ENCODE measurements at regions not wholly inside any gene's neighbourhood (a gene's known extent, or its start where the extent isn't known, plus 50 kb on each side); places are given as distances from the start of the nearest gene placed in this dataset.

DNA sequence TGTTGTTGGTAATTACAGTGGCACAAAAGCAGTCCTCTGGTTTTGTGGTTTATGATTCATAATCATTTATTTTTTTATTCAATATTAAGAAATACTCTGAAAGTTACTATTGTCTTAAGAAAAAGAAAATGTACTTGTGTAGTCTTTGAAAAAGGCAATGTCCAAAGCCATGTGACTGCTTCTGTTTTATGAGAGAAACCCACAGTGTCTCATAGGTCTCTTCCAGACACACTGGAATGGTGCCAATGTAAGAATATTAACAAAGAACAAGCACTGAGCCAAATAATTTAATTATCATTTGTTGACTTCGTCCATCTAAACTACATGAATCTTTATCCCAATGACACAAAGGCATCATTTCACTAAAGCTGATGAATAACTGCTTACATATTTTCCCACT lies 62.5 kb downstream of the RPRM start:
- Mint-ChIP-seq H3K9me3 (no peaks in the 10 kb centered on the region), H3K27ac (no peak overlapping the region), H3K4me1 (peaks cover 4% of the 10 kb centered on the region; the same call in 2 of the 3 replicates), H3K4me3 (no peak overlapping the region), H3K36me3 (ENCODE audit: low read depth) (no peaks in the 10 kb centered on the region), H3K27me3 (ENCODE audit: insufficient read depth, low read depth, poor library complexity) (peaks cover 2% of the 10 kb centered on the region)
- H3K36me3 ChIP-seq (ENCODE audit: insufficient read depth) = no peaks in the 10 kb centered on the region
- H3K4me1 ChIP-seq (ENCODE audit: insufficient read depth) = no peaks in the 10 kb centered on the region
- no peaks in the 10 kb centered on the region for H3F3A ChIP-seq (replicated peaks; ENCODE audit: low read depth)
- H3K27me3 ChIP-seq (ENCODE audit: insufficient read depth) = no peaks in the 10 kb centered on the region
- DNase-seq (ENCODE audit: low spot score) (no peak), ATAC-seq (no peak)
- no peak overlapping the region for H3K4me3 ChIP-seq
- no peaks in the 10 kb centered on the region for H3K9me2 ChIP-seq (ENCODE audit: insufficient read depth)
- no peak overlapping the region for H3K4me2 ChIP-seq
- no peaks in the 10 kb centered on the region for H4K20me1 ChIP-seq (replicated peaks; ENCODE audit: insufficient read depth)
- no peak overlapping the region for H2AFZ ChIP-seq
- H3K27ac ChIP-seq (ENCODE audit: low read depth) = no peak overlapping the region
- H3K79me2 ChIP-seq (replicated peaks; ENCODE audit: insufficient read depth) = no peaks in the 10 kb centered on the region
- TF ChIP-seq, protein P1, sequence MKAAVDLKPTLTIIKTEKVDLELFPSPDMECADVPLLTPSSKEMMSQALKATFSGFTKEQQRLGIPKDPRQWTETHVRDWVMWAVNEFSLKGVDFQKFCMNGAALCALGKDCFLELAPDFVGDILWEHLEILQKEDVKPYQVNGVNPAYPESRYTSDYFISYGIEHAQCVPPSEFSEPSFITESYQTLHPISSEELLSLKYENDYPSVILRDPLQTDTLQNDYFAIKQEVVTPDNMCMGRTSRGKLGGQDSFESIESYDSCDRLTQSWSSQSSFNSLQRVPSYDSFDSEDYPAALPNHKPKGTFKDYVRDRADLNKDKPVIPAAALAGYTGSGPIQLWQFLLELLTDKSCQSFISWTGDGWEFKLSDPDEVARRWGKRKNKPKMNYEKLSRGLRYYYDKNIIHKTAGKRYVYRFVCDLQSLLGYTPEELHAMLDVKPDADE (IDR thresholded peaks at IDR 0.05) = no peak
- TF ChIP-seq ZNF114 (CRISPR knock-in tag; IDR thresholded peaks at IDR 0.05) (no peak), EZH2 (IDR thresholded peaks at IDR 0.05; ENCODE audit: low read depth, unreplicated experiment) (no peak), CTCF (conservative IDR thresholded peaks at IDR 0.05; ENCODE audit: low read depth in 2 of 2) (no peak), NANOG (IDR thresholded peaks at IDR 0.05; ENCODE audit: borderline replicate concordance) (no peak)
- TF ChIP-seq, protein P2, sequence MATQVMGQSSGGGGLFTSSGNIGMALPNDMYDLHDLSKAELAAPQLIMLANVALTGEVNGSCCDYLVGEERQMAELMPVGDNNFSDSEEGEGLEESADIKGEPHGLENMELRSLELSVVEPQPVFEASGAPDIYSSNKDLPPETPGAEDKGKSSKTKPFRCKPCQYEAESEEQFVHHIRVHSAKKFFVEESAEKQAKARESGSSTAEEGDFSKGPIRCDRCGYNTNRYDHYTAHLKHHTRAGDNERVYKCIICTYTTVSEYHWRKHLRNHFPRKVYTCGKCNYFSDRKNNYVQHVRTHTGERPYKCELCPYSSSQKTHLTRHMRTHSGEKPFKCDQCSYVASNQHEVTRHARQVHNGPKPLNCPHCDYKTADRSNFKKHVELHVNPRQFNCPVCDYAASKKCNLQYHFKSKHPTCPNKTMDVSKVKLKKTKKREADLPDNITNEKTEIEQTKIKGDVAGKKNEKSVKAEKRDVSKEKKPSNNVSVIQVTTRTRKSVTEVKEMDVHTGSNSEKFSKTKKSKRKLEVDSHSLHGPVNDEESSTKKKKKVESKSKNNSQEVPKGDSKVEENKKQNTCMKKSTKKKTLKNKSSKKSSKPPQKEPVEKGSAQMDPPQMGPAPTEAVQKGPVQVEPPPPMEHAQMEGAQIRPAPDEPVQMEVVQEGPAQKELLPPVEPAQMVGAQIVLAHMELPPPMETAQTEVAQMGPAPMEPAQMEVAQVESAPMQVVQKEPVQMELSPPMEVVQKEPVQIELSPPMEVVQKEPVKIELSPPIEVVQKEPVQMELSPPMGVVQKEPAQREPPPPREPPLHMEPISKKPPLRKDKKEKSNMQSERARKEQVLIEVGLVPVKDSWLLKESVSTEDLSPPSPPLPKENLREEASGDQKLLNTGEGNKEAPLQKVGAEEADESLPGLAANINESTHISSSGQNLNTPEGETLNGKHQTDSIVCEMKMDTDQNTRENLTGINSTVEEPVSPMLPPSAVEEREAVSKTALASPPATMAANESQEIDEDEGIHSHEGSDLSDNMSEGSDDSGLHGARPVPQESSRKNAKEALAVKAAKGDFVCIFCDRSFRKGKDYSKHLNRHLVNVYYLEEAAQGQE (IDR thresholded peaks at IDR 0.05; ENCODE audit: unreplicated experiment) = no peak

GRCh38 chr2:153408710-153409385 lies 69.7 kb downstream of the RPRM start:
- ATAC-seq (no peak), DNase-seq (ENCODE audit: low spot score) (no peak)
- H2AFZ ChIP-seq = no peak overlapping the region
- TF ChIP-seq POLR2AphosphoS5 (IDR thresholded peaks at IDR 0.05; ENCODE audit: low read depth) (no peak), EZH2 (IDR thresholded peaks at IDR 0.05; ENCODE audit: low read depth, unreplicated experiment) (no peak), CREB1 (CRISPR knock-in tag; IDR thresholded peaks at IDR 0.05; ENCODE audit: low read depth) (no peak), EZH2phosphoT487 (IDR thresholded peaks at IDR 0.05; ENCODE audit: unreplicated experiment) (no peak)
- TF ChIP-seq, protein P1 (IDR thresholded peaks at IDR 0.05) = no peak

More at GRCh38 chr2:153408710-153409385, 69.7 kb downstream of the RPRM start:
- Mint-ChIP-seq H3K27me3 (ENCODE audit: insufficient read depth, low read depth, poor library complexity) (peaks cover 2% of the 10 kb centered on the region), H3K4me1 (peaks cover 17% of the 10 kb centered on the region), H3K4me3 (no peak overlapping the region), H3K36me3 (ENCODE audit: low read depth) (no peaks in the 10 kb centered on the region), H3K27ac (no peak overlapping the region), H3K9me3 (0 out of 3 replicates have a peak, but pooled peaks cover 3% of the 10 kb centered on the region)
- Histone ChIP-seq H4K20me1 (replicated peaks; ENCODE audit: insufficient read depth) (no peaks in the 10 kb centered on the region), H3K79me2 (replicated peaks; ENCODE audit: insufficient read depth) (no peaks in the 10 kb centered on the region), H3K9me2 (ENCODE audit: insufficient read depth) (no peaks in the 10 kb centered on the region), H3K27me3 (ENCODE audit: insufficient read depth) (no peaks in the 10 kb centered on the region), H3K4me1 (ENCODE audit: insufficient read depth) (peaks cover 15% of the 10 kb centered on the region), H3K4me3 (no peak overlapping the region), H3K27ac (ENCODE audit: low read depth) (no peak overlapping the region), H3K4me2 (no peak overlapping the region), H3F3A (replicated peaks; ENCODE audit: low read depth) (no peaks in the 10 kb centered on the region), H3K36me3 (ENCODE audit: insufficient read depth) (no peaks in the 10 kb centered on the region)

All from GM23338 (cell line).